Osteocyte (in vitro differentiated cells): ENCODE measurements at regions not wholly inside any gene's neighbourhood (a gene's known extent, or its start where the extent isn't known, plus 50 kb on each side); places are given as distances from the start of the nearest gene placed in this dataset.

Experiments
- DNase-seq: peaks from one replicate; pipeline ENCODE4 v3.0.0; 2021; ENCODE audit warnings: mixed read lengths; ENCODE audit not compliant: unreplicated experiment; ENCODE audit errors: extremely low spot score
- H3K27ac Mint-ChIP-seq: one replicate; pipeline ENCODE4 v1.8.0; 2021; ENCODE audit warnings: mild to moderate bottlenecking, mixed read lengths; ENCODE audit not compliant: unreplicated experiment
- H3K27me3 Mint-ChIP-seq: one replicate; pipeline ENCODE4 v1.8.0; 2021; ENCODE audit warnings: mixed read lengths; ENCODE audit not compliant: unreplicated experiment
- H3K36me3 Mint-ChIP-seq: one replicate; pipeline ENCODE4 v1.8.0; 2021; ENCODE audit warnings: mixed read lengths; ENCODE audit not compliant: unreplicated experiment
- H3K4me1 Mint-ChIP-seq: one replicate; pipeline ENCODE4 v1.8.0; 2021; ENCODE audit warnings: mixed read lengths; ENCODE audit not compliant: unreplicated experiment
- H3K4me3 Mint-ChIP-seq: one replicate; pipeline ENCODE4 v1.8.0; 2021; ENCODE audit warnings: mild to moderate bottlenecking, moderate library complexity, mixed read lengths; ENCODE audit not compliant: unreplicated experiment
- H3K9me3 Mint-ChIP-seq: one replicate; pipeline ENCODE4 v1.8.0; 2021; ENCODE audit warnings: mixed read lengths; ENCODE audit not compliant: unreplicated experiment
- TF ChIP-seq, protein P1 (sequence below): fragments of 200-600 bp; sonication (generic); IDR thresholded peaks from 2 replicates; pipeline ENCODE4 v1.5.0; 2021; ENCODE audit warnings: antibody characterized with exemption, mild to moderate bottlenecking, moderate library complexity

- Mint-ChIP-seq H3K36me3 (no peaks in the 10 kb centered on the region), H3K27me3 (peaks cover 19% of the 10 kb centered on the region), H3K9me3 (no peaks in the 10 kb centered on the region), H3K4me1 (peaks cover 6% of the 10 kb centered on the region), H3K27ac (no peak overlapping the region), H3K4me3 (no peak overlapping the region)
- no peak for DNase-seq
- TF ChIP-seq, protein P1, sequence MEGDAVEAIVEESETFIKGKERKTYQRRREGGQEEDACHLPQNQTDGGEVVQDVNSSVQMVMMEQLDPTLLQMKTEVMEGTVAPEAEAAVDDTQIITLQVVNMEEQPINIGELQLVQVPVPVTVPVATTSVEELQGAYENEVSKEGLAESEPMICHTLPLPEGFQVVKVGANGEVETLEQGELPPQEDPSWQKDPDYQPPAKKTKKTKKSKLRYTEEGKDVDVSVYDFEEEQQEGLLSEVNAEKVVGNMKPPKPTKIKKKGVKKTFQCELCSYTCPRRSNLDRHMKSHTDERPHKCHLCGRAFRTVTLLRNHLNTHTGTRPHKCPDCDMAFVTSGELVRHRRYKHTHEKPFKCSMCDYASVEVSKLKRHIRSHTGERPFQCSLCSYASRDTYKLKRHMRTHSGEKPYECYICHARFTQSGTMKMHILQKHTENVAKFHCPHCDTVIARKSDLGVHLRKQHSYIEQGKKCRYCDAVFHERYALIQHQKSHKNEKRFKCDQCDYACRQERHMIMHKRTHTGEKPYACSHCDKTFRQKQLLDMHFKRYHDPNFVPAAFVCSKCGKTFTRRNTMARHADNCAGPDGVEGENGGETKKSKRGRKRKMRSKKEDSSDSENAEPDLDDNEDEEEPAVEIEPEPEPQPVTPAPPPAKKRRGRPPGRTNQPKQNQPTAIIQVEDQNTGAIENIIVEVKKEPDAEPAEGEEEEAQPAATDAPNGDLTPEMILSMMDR: no peak
Observed at GRCh38 chr2:75792146-75792545, 81.4 kb upstream of the GCFC2 start.

- DNase-seq: no peak
- H3K27ac Mint-ChIP-seq: no peak overlapping the region
- TF ChIP-seq, protein P1: no peak
- H3K9me3 Mint-ChIP-seq: no peaks in the 10 kb centered on the region
- peaks cover 6% of the 10 kb centered on the region for H3K4me1 Mint-ChIP-seq
- H3K4me3 Mint-ChIP-seq: no peak overlapping the region
- peaks cover 14% of the 10 kb centered on the region for H3K27me3 Mint-ChIP-seq
- no peaks in the 10 kb centered on the region for H3K36me3 Mint-ChIP-seq
Observed at GRCh38 chr2:75790814-75791467, 80.2 kb upstream of the GCFC2 start.

GRCh38 chr2:75790121-75790813 is 79.6 kb upstream of the GCFC2 start:
- H3K27me3 Mint-ChIP-seq: peaks cover 18% of the 10 kb centered on the region
- H3K4me1 Mint-ChIP-seq: peaks cover 6% of the 10 kb centered on the region
- no peak overlapping the region for H3K4me3 Mint-ChIP-seq
- TF ChIP-seq, protein P1: no peak
- no peak overlapping the region for H3K27ac Mint-ChIP-seq
- DNase-seq: no peak
- H3K9me3 Mint-ChIP-seq: no peaks in the 10 kb centered on the region
- H3K36me3 Mint-ChIP-seq: no peaks in the 10 kb centered on the region

DNA sequence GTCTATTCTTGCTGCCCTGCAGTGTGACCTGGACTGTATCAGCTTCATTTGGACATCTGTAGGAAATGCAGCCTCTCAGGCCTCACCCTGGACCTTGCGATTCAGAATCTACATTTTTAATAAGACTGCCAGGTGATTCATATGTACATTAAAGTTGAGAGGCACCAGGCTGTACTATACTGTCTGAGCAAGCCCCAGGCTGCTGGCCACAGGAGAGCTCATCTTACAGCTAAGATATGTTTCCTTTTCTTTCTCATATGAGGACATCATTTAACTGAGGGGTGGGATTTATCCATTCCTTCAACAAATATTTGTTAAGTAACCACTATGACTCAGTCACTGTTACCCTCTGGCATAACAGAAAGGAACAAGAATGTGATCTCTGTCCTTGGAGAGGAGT is 78.2 kb upstream of the GCFC2 start:
- no peaks in the 10 kb centered on the region for H3K36me3 Mint-ChIP-seq
- no peak overlapping the region for H3K27ac Mint-ChIP-seq
- no peak overlapping the region for H3K4me3 Mint-ChIP-seq
- peaks cover 18% of the 10 kb centered on the region for H3K27me3 Mint-ChIP-seq
- no peak for DNase-seq
- peaks cover 6% of the 10 kb centered on the region for H3K4me1 Mint-ChIP-seq
- TF ChIP-seq, protein P1: no peak
- H3K9me3 Mint-ChIP-seq: no peaks in the 10 kb centered on the region

DNA sequence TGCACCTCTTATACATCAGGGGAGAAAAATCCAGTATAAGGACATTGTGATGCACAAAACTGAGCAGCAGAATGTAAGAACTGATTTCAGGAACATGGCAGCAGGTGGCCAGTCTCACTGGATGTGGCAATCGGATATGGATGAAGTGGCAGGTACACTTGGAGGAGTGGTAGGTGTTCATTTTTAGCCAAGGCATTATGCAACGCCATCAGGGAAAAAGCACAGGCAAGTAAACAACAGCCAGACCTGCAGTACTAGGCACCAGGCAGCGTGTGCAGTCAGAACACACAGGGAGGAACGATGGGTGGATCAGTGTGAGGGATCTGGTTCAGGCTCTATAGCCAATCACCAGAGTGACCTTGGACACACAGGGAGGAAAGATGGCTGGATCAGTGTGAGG is 77.4 kb upstream of the GCFC2 start:
- H3K4me1 Mint-ChIP-seq: peaks cover 6% of the 10 kb centered on the region
- DNase-seq: no peak
- peaks cover 15% of the 10 kb centered on the region for H3K27me3 Mint-ChIP-seq
- H3K36me3 Mint-ChIP-seq: no peaks in the 10 kb centered on the region
- TF ChIP-seq, protein P1: no peak
- H3K27ac Mint-ChIP-seq: no peak overlapping the region
- no peaks in the 10 kb centered on the region for H3K9me3 Mint-ChIP-seq
- no peak overlapping the region for H3K4me3 Mint-ChIP-seq
